ENCODE measurements at regions not wholly inside any gene's neighbourhood (a gene's known extent, or its start where the extent isn't known, plus 50 kb on each side); places are given as distances from the start of the nearest gene placed in this dataset.
"Not testable (repeated sequence)": the region's sequence is repeated elsewhere in the genome, so short reads cannot be mapped to it uniquely, and the experiment has no call there.

DNA sequence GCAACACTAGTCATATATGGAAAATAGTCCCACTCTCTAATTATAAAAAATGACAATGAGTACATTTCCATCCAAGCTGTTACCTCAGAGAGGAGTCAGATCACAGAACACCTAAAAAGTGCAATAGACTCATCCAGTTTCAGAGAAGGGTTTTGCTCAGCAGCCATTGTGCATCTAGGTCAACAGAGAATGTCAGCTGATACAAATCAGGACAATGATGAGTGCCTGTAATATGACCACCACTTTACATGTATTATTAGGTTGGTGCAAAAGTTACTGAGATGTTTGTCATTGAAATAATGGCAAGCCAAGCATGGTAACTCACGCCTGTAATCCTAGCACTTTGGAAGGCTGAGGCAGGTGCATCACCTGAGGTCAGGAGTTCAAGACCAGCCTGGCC, 164.1 kb upstream of the TTC29 start:
- Mint-ChIP-seq H3K4me1 (no peaks in the 10 kb centered on the region), H3K9me3 (no peaks in the 10 kb centered on the region), H3K36me3 (no peaks in the 10 kb centered on the region), H3K27me3 (peaks cover 5% of the 10 kb centered on the region), H3K27ac (no peak overlapping the region), H3K4me3 (no peak overlapping the region)

DNA sequence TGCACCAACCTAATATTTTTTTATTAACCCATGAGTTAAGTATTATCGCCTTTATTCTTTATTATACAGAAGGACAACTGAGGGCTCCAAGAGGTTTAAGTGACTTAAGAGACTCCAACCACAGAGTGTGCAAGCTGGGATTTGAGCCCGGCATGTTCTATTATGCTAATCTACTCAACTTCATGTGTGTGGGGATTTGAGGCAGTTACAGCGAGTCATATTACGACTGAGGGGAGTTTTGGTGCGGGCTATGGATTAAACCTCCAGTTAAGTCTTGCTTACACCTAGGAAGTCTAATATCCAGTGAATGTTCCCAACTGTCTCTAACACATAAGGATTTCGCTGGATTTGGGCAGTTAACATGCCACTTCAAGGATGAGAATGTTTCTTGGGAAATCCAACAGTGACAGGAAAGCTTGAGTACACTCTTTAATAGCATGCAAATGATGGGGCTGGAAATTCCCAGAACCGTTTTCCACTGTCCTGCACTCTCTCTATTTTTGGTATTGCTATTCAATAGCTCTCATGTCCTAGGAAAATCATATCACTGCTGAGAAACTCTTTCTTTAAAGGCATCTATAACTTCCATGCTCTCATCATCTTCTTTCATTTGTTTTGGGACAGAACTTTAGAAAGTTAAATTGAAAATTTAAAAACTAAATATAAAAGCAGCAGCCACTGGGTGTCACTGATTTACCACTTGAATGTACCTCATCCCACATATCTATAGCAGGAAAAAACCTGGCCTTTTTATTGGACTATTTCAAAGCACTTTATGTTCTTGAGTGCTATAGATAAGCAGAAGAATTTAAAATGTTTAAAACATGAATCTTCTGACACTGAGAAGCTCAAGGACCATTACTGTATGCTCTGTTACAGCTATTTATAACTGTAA, 165.1 kb upstream of the TTC29 start:
- H3K4me3 Mint-ChIP-seq = no peak overlapping the region
- H3K27me3 Mint-ChIP-seq = peaks cover 3% of the 10 kb centered on the region
- H3K27ac Mint-ChIP-seq = no peak overlapping the region
- no peaks in the 10 kb centered on the region for H3K36me3 Mint-ChIP-seq
- H3K4me1 Mint-ChIP-seq = no peaks in the 10 kb centered on the region
- H3K9me3 Mint-ChIP-seq = no peaks in the 10 kb centered on the region

- not testable (repeated sequence) for H3K27ac Mint-ChIP-seq, H3K4me3 Mint-ChIP-seq, H3K27me3 Mint-ChIP-seq, H3K36me3 Mint-ChIP-seq, H3K4me1 Mint-ChIP-seq, H3K9me3 Mint-ChIP-seq
Observed at GRCh38 chr4:147112196-147112595, 166.5 kb upstream of the TTC29 start.

- Mint-ChIP-seq H3K9me3 (no peaks in the 10 kb centered on the region), H3K4me1 (no peaks in the 10 kb centered on the region), H3K27me3 (peaks cover 4% of the 10 kb centered on the region), H3K4me3 (no peak overlapping the region), H3K36me3 (no peaks in the 10 kb centered on the region), H3K27ac (no peak overlapping the region)
Observed at GRCh38 chr4:147117431-147117830, 171.8 kb upstream of the TTC29 start.

GRCh38 chr4:147118528-147118927, 172.9 kb upstream of the TTC29 start:
- Mint-ChIP-seq H3K36me3 (no peaks in the 10 kb centered on the region), H3K4me3 (no peak overlapping the region), H3K4me1 (no peaks in the 10 kb centered on the region), H3K27ac (no peak overlapping the region), H3K27me3 (peaks cover 4% of the 10 kb centered on the region), H3K9me3 (no peaks in the 10 kb centered on the region)

- no peak overlapping the region for H3K4me3 Mint-ChIP-seq
- no peak overlapping the region for H3K27ac Mint-ChIP-seq
- no peaks in the 10 kb centered on the region for H3K36me3 Mint-ChIP-seq
- no peaks in the 10 kb centered on the region for H3K4me1 Mint-ChIP-seq
- H3K9me3 Mint-ChIP-seq = no peaks in the 10 kb centered on the region
- peaks cover 15% of the 10 kb centered on the region for H3K27me3 Mint-ChIP-seq
Observed at GRCh38 chr4:147122685-147123084, 177.0 kb upstream of the TTC29 start.

GRCh38 chr4:147123146-147123545, 177.5 kb upstream of the TTC29 start:
- Mint-ChIP-seq H3K36me3 (no peaks in the 10 kb centered on the region), H3K9me3 (no peaks in the 10 kb centered on the region), H3K27me3 (peaks cover 15% of the 10 kb centered on the region), H3K4me3 (no peak overlapping the region), H3K4me1 (no peaks in the 10 kb centered on the region), H3K27ac (no peak overlapping the region)

DNA sequence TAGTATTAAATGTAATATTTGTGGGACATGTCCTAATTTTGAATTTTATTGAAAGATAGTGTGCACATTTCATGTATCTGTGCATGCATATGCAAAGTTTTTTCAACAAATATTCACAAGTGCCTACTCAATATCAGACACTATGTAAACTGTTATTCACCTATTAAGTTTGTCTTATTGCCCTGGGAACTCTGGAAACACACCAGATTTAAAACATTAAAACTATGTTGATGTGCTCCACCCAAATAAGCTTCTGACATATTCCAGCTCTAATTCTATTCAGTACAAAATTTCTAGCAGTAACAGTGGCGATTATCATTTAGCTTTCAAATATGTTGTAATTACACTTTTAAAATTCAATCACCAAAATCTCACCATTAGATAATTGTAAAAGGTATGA, 183.1 kb upstream of the TTC29 start:
- Mint-ChIP-seq H3K27ac (no peak overlapping the region), H3K4me1 (no peaks in the 10 kb centered on the region), H3K36me3 (no peaks in the 10 kb centered on the region), H3K9me3 (no peaks in the 10 kb centered on the region), H3K4me3 (no peak overlapping the region), H3K27me3 (peaks cover 11% of the 10 kb centered on the region)

GRCh38 chr4:147129687-147130086, 184.0 kb upstream of the TTC29 start:
- Mint-ChIP-seq H3K27me3 (peaks cover 7% of the 10 kb centered on the region), H3K9me3 (no peaks in the 10 kb centered on the region), H3K36me3 (no peaks in the 10 kb centered on the region), H3K4me3 (no peak overlapping the region), H3K4me1 (no peaks in the 10 kb centered on the region), H3K27ac (no peak overlapping the region)

DNA sequence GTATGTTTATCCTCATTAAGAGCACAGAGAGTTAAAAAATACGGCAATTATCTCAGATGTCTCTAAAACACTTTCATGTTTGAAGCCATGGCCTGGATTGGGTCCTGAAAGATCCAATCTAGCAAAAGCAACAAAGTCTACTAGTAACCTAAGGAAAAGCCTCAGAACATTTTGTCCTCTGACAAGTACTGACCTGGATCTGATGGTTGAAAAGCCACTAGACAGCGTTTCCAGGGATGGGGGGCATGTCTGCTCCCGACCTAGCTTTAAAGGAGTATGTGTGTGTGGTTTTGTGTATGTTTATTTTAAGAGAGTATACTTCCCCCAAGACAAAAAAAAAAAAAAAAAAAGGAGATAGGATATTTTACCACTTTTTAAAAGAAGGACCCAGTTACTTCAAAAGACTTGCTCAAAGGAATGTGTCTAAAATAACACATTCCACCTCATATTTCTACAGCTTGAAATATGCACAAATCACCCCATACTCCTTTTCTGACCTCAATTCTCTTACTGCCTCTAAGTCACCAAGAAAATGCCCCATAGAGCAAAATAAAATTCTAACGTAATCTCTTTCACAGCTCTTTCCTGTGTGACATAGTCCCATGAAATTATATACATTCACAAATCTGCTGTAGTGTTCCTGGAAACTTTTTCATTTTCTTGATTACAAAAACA, 189.0 kb upstream of the TTC29 start:
- H3K36me3 Mint-ChIP-seq = no peaks in the 10 kb centered on the region
- H3K27me3 Mint-ChIP-seq = peaks cover 6% of the 10 kb centered on the region
- H3K9me3 Mint-ChIP-seq = no peaks in the 10 kb centered on the region
- H3K4me1 Mint-ChIP-seq = no peaks in the 10 kb centered on the region
- no peak overlapping the region for H3K4me3 Mint-ChIP-seq
- no peak overlapping the region for H3K27ac Mint-ChIP-seq

- H3K27me3 Mint-ChIP-seq = peaks cover 8% of the 10 kb centered on the region
- no peaks in the 10 kb centered on the region for H3K36me3 Mint-ChIP-seq
- H3K9me3 Mint-ChIP-seq = no peaks in the 10 kb centered on the region
- no peak overlapping the region for H3K27ac Mint-ChIP-seq
- no peak overlapping the region for H3K4me3 Mint-ChIP-seq
- H3K4me1 Mint-ChIP-seq = no peaks in the 10 kb centered on the region
Observed at GRCh38 chr4:147136310-147136709, 190.6 kb upstream of the TTC29 start.

- no peaks in the 10 kb centered on the region for H3K9me3 Mint-ChIP-seq
- no peak overlapping the region for H3K4me3 Mint-ChIP-seq
- H3K27ac Mint-ChIP-seq = no peak overlapping the region
- H3K27me3 Mint-ChIP-seq = peaks cover 8% of the 10 kb centered on the region
- H3K4me1 Mint-ChIP-seq = no peaks in the 10 kb centered on the region
- H3K36me3 Mint-ChIP-seq = no peaks in the 10 kb centered on the region
Observed at GRCh38 chr4:147136751-147137150, 191.1 kb upstream of the TTC29 start.

DNA sequence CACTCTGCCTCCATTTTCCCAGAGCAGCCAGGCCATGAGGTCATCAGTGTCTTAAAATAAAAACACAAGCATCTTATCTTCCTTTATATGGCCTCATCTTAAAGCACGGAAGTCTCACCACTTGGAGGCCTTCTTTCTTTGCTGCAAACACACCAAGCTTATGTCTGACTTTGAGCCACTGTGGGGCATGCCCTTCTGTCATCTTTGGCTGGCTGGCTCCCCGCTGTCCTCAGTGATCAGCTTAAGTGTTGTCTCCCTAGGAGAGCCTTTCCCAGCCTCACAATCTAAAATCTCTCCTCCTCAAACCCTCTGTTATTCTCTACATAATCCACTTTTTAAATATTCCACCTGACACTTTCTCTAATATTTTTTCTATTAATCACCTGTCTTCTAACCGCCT, 191.6 kb upstream of the TTC29 start:
- Mint-ChIP-seq H3K4me3 (no peak overlapping the region), H3K36me3 (no peaks in the 10 kb centered on the region), H3K4me1 (no peaks in the 10 kb centered on the region), H3K27ac (no peak overlapping the region), H3K27me3 (peaks cover 8% of the 10 kb centered on the region), H3K9me3 (no peaks in the 10 kb centered on the region)

DNA sequence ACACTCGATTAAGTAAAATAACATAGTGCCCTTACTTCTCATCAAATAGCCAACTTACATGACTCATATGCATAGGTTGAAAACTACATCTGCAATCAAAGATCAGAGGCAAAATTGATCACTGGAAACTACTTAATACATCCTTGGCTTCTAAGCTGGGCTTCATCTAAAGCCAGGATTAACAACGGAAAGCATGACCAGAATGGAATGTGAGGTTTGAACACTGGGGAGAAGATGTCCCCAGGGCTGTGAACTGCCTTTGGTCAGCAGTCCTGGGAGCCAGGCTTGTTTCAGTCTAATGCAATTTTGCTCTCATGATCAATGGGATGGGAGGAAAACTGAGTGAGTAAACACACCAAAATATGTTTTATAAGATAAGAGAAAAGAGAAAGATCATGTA, 192.5 kb upstream of the TTC29 start:
- Mint-ChIP-seq H3K4me1 (no peaks in the 10 kb centered on the region), H3K9me3 (no peaks in the 10 kb centered on the region), H3K27me3 (peaks cover 8% of the 10 kb centered on the region), H3K36me3 (no peaks in the 10 kb centered on the region), H3K27ac (no peak overlapping the region), H3K4me3 (no peak overlapping the region)

DNA sequence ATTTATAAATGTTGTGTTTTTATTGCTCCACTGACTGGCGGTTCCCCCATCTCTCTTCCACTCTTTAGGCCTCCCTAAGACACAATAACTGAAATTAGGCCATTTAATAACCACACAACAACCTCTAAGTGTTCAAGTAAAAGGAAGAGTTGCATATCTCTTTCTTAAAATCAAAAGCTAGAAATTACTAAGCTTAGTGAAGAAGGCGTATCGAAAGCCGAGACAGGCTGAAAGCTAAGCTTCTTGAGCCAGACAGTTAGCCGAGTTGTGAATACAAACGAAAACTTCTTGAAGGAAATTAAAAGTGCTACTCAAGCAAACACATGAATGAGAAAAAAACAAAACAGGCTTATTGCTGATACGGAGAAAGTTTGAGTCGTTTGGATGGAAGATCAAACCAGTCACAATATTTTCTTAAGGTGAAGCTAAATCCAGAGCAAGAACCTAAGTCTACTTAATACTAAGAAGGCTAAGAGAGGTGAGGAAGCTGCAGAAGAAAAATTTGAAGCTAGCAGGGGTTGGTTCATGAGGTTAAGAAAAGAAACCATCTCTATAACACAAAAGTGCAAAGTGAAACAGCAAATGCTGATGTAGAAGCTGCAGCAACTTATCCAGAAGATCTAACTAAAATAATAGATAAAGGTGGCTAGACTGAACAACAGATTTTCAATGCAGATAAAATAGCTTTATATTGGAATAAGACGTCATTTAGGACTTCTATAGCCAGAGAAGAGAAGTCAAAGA, 194.0 kb upstream of the TTC29 start:
- Mint-ChIP-seq H3K27me3 (peaks cover 7% of the 10 kb centered on the region), H3K4me3 (no peak overlapping the region), H3K9me3 (no peaks in the 10 kb centered on the region), H3K36me3 (no peaks in the 10 kb centered on the region), H3K27ac (no peak overlapping the region), H3K4me1 (no peaks in the 10 kb centered on the region)

GRCh38 chr4:147151763-147152162, 206.1 kb upstream of the TTC29 start:
- H3K27me3 Mint-ChIP-seq = peaks cover 15% of the 10 kb centered on the region
- H3K27ac Mint-ChIP-seq = no peak overlapping the region
- no peak overlapping the region for H3K4me3 Mint-ChIP-seq
- no peaks in the 10 kb centered on the region for H3K9me3 Mint-ChIP-seq
- no peaks in the 10 kb centered on the region for H3K36me3 Mint-ChIP-seq
- no peaks in the 10 kb centered on the region for H3K4me1 Mint-ChIP-seq
